Neural progenitor cell (in vitro differentiated cells): ENCODE measurements at regions not wholly inside any gene's neighbourhood (a gene's known extent, or its start where the extent isn't known, plus 50 kb on each side); places are given as distances from the start of the nearest gene placed in this dataset.

Experiments
- DNase-seq: peaks from one replicate; pipeline ENCODE4 v3.0.0-alpha.2; 2016; ENCODE audit warnings: low spot score
- H2AFZ ChIP-seq: fragments of 200-600 bp; sonication (generic); replicated peaks from 2 replicates; pipeline ENCODE4 v1.6.1; 2016; ENCODE audit warnings: antibody characterized with exemption
- H3F3A ChIP-seq: fragments of 200-600 bp; sonication (generic); 2 replicates; pipeline ENCODE4 v1.6.1; 2016; ENCODE audit warnings: antibody characterized with exemption, low read depth
- H3K27ac ChIP-seq: fragments of 200-600 bp; sonication (generic); 2 replicates; pipeline ENCODE4 v1.5.1; 2016; ENCODE audit warnings: mild to moderate bottlenecking
- H3K27me3 ChIP-seq: fragments of 200-600 bp; sonication (generic); 2 replicates; pipeline ENCODE4 v1.6.1; 2016; ENCODE audit warnings: mild to moderate bottlenecking, moderate library complexity
- H3K36me3 ChIP-seq: fragments of 200-600 bp; sonication (generic); 2 replicates; pipeline ENCODE4 v1.5.1; 2016
- H3K4me1 ChIP-seq: fragments of 200-600 bp; sonication (generic); 2 replicates; pipeline ENCODE4 v1.6.1; 2016; ENCODE audit warnings: mixed run types
- H3K4me2 ChIP-seq: fragments of 200-600 bp; sonication (generic); 2 replicates; pipeline ENCODE4 v1.6.1; 2016
- H3K4me3 ChIP-seq: fragments of 200-600 bp; sonication (generic); 2 replicates; pipeline ENCODE4 v1.5.1; 2016
- H3K79me2 ChIP-seq: fragments of 200-600 bp; sonication (generic); 2 replicates; pipeline ENCODE4 v1.6.1; 2016; ENCODE audit warnings: low read depth
- H3K9ac ChIP-seq: fragments of 200-600 bp; sonication (generic); 2 replicates; pipeline ENCODE4 v1.6.1; 2016
- H3K9me3 ChIP-seq: fragments of 200-600 bp; sonication (generic); 2 replicates; pipeline ENCODE4 v1.5.1; 2016; ENCODE audit warnings: low read depth
- H4K20me1 ChIP-seq: fragments of 200-600 bp; sonication (generic); 2 replicates; pipeline ENCODE4 v1.6.1; 2016; ENCODE audit warnings: low read depth
- H3K27ac Mint-ChIP-seq: 3 replicates; pipeline ENCODE4 v1.8.0; 2021; ENCODE audit warnings: mixed read lengths
- H3K27me3 Mint-ChIP-seq: 2 replicates; pipeline ENCODE4 v1.8.0; 2022; ENCODE audit warnings: low read depth, mild to moderate bottlenecking, inconsistent platforms, moderate library complexity, mixed read lengths; ENCODE audit not compliant: insufficient read depth
- H3K36me3 Mint-ChIP-seq: 3 replicates; pipeline ENCODE4 v1.8.0; 2021; ENCODE audit warnings: mixed read lengths
- H3K4me1 Mint-ChIP-seq: 3 replicates; pipeline ENCODE4 v1.8.0; 2021; ENCODE audit warnings: mixed read lengths
- H3K4me3 Mint-ChIP-seq: 3 replicates; pipeline ENCODE4 v1.8.0; 2021; ENCODE audit warnings: mild to moderate bottlenecking, moderate library complexity, mixed read lengths
- H3K9me3 Mint-ChIP-seq: 3 replicates; pipeline ENCODE4 v1.8.0; 2020; ENCODE audit warnings: mixed read lengths
- EZH2 ChIP-seq: fragments of 200-600 bp; sonication (generic); IDR thresholded peaks from 2 replicates; pipeline ENCODE4 v1.6.1; 2017; ENCODE audit warnings: antibody characterized with exemption, mild to moderate bottlenecking, moderate library complexity
- EZH2phosphoT487 ChIP-seq: fragments of 200-600 bp; sonication (generic); IDR thresholded peaks from 2 replicates; pipeline ENCODE4 v1.6.1; 2017; ENCODE audit warnings: antibody characterized with exemption
- TF ChIP-seq, protein P1 (sequence below): fragments of 200-600 bp; sonication (generic); IDR thresholded peaks from 2 replicates; pipeline ENCODE4 v1.5.1; 2017; ENCODE audit warnings: antibody characterized with exemption, mild to moderate bottlenecking

DNA sequence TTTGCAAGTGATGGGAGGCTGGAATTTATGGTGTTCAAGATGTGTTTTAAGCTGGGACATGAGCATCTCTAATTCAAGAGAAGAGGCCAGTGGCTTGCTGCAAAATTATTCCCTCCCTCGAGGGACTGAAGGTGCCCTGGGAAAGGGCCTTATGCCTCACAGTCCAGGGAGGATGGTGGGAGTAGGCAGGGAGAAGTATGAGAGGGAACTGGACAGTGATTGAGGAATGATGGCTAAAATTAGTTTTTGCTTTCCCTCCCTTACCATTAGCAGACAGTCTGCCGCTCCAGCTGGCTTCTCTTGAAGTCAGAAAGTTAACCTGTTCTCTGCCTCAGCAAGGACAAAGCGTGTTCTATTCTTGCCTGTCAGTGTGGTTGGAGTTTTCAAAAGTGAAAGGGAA, 139.8 kb upstream of the SEMA6D start:
- TF ChIP-seq, protein P1, sequence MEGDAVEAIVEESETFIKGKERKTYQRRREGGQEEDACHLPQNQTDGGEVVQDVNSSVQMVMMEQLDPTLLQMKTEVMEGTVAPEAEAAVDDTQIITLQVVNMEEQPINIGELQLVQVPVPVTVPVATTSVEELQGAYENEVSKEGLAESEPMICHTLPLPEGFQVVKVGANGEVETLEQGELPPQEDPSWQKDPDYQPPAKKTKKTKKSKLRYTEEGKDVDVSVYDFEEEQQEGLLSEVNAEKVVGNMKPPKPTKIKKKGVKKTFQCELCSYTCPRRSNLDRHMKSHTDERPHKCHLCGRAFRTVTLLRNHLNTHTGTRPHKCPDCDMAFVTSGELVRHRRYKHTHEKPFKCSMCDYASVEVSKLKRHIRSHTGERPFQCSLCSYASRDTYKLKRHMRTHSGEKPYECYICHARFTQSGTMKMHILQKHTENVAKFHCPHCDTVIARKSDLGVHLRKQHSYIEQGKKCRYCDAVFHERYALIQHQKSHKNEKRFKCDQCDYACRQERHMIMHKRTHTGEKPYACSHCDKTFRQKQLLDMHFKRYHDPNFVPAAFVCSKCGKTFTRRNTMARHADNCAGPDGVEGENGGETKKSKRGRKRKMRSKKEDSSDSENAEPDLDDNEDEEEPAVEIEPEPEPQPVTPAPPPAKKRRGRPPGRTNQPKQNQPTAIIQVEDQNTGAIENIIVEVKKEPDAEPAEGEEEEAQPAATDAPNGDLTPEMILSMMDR: no peak
- TF ChIP-seq EZH2phosphoT487 (no peak), EZH2 (no peak)
- Mint-ChIP-seq H3K27me3 (peaks cover 3% of the 10 kb centered on the region), H3K4me3 (no peak overlapping the region), H3K27ac (no peak overlapping the region), H3K36me3 (no peaks in the 10 kb centered on the region), H3K4me1 (peaks cover 22% of the 10 kb centered on the region), H3K9me3 (no peaks in the 10 kb centered on the region)
- Histone ChIP-seq H3K9ac (no peak overlapping the region), H3K27me3 (no peaks in the 10 kb centered on the region), H3K27ac (no peak overlapping the region), H3F3A (no peaks in the 10 kb centered on the region), H3K4me2 (no peak overlapping the region), H4K20me1 (no peaks in the 10 kb centered on the region), H3K36me3 (no peaks in the 10 kb centered on the region), H3K4me1 (peaks cover 22% of the 10 kb centered on the region), H3K79me2 (no peaks in the 10 kb centered on the region), H2AFZ (no peak overlapping the region), H3K4me3 (no peak overlapping the region), H3K9me3 (no peaks in the 10 kb centered on the region)
- DNase-seq: no peak

DNA sequence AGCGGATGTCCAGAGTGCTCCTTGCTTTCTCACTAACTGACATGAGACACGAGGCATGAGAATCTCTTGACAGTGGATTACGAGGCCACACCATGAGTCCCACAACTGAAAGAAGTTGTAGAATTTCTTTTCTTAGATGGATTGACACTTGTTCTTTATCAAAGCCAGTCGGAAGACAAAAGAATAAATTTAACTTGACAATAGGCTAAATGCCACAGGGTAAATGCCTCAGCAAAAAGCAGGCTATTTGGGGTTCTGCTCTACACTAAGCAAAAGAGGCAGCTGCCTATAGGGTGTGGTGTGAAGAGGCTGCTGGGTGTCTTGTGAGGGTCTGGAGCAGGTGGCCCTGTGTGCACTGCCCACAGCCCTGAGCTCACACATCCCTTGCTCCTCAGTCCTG, 135.1 kb upstream of the SEMA6D start:
- peaks cover 2% of the 10 kb centered on the region for H3F3A ChIP-seq
- no peak overlapping the region for H3K27ac ChIP-seq
- H3K27me3 ChIP-seq: no peaks in the 10 kb centered on the region
- no peaks in the 10 kb centered on the region for H3K79me2 ChIP-seq
- no peak overlapping the region for H3K9ac ChIP-seq
- H3K36me3 ChIP-seq: no peaks in the 10 kb centered on the region
- no peak overlapping the region for H3K4me3 ChIP-seq
- peaks cover 29% of the 10 kb centered on the region for H3K4me1 Mint-ChIP-seq
- H3K27ac Mint-ChIP-seq: peak overlapping the region; percentile 17
- no peaks in the 10 kb centered on the region for H3K9me3 Mint-ChIP-seq
- H3K9me3 ChIP-seq: no peaks in the 10 kb centered on the region
- H3K4me2 ChIP-seq: peak overlapping the region; percentile 6
- peaks cover 9% of the 10 kb centered on the region for H3K27me3 Mint-ChIP-seq
- peaks cover 27% of the 10 kb centered on the region for H3K4me1 ChIP-seq
- DNase-seq: peak; percentile 52
- H3K36me3 Mint-ChIP-seq: no peaks in the 10 kb centered on the region
- H2AFZ ChIP-seq: no peak overlapping the region
- no peaks in the 10 kb centered on the region for H4K20me1 ChIP-seq
- no peak overlapping the region for H3K4me3 Mint-ChIP-seq
- TF ChIP-seq, protein P1: no peak
- no peak for TF ChIP-seq EZH2phosphoT487
- TF ChIP-seq EZH2: no peak

DNA sequence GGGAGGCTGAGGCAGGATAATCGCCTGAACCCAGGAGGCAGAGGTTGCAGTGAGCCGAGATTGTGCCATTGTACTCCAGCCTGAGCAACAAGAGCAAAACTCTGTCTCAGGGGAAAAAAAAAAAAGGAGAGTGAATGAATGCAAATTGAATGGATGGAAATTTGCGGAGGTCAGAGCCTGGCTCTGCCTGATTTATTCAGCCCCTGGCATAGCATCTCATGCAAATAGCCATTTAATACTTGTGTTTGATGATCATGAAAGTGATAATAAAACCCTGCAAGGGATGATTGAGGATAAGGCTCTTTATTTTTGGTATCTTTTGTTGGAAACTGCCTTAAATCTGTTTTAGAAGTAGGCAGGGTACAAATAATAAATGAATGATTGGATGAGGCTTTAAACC, 133.0 kb upstream of the SEMA6D start:
- Histone ChIP-seq H3K79me2 (no peaks in the 10 kb centered on the region), H3K4me1 (peaks cover 42% of the 10 kb centered on the region), H3K9ac (no peak overlapping the region), H3K27ac (no peak overlapping the region), H3K27me3 (no peaks in the 10 kb centered on the region), H3F3A (peaks cover 23% of the 10 kb centered on the region), H3K36me3 (no peaks in the 10 kb centered on the region), H4K20me1 (no peaks in the 10 kb centered on the region), H3K9me3 (no peaks in the 10 kb centered on the region), H3K4me2 (no peak overlapping the region), H2AFZ (no peak overlapping the region), H3K4me3 (no peak overlapping the region)
- Mint-ChIP-seq H3K27me3 (peaks cover 9% of the 10 kb centered on the region), H3K9me3 (no peaks in the 10 kb centered on the region), H3K36me3 (no peaks in the 10 kb centered on the region), H3K27ac (no peak overlapping the region), H3K4me1 (peaks cover 39% of the 10 kb centered on the region), H3K4me3 (no peak overlapping the region)
- TF ChIP-seq EZH2phosphoT487 (no peak), EZH2 (no peak)
- TF ChIP-seq, protein P1: no peak
- DNase-seq: no peak
